SU-DHL-6 (cell line): ENCODE measurements at regions not wholly inside any gene's neighbourhood (a gene's known extent, or its start where the extent isn't known, plus 50 kb on each side); places are given as distances from the start of the nearest gene placed in this dataset.

Source experiments
- H2AFZ ChIP-seq: fragments of 200-600 bp; sonication (generic); 2 replicates; pipeline ENCODE4 v1.6.1; 2014; ENCODE audit warnings: low read depth, mild to moderate bottlenecking, moderate library complexity, mixed read lengths, antibody characterized with exemption, low read length; ENCODE audit not compliant: severe bottlenecking
- H3F3A ChIP-seq: fragments of 200-600 bp; shearing (Covaris generic); 2 replicates; pipeline ENCODE4 v1.6.0; 2016; ENCODE audit warnings: antibody characterized with exemption, mild to moderate bottlenecking; ENCODE audit not compliant: insufficient read depth
- H3K27ac ChIP-seq: fragments of 200-600 bp; sonication (generic); 2 replicates; pipeline ENCODE4 v1.5.1; 2016; ENCODE audit warnings: low read depth, mild to moderate bottlenecking, low read length, moderate library complexity, mixed read lengths
- H3K27me3 ChIP-seq: fragments of 200-600 bp; sonication (generic), shearing (Covaris generic); 2 replicates; pipeline ENCODE4 v1.6.0; 2014; ENCODE audit warnings: mild to moderate bottlenecking, low read length
- H3K36me3 ChIP-seq: fragments of 200-600 bp; sonication (generic); 2 replicates; pipeline ENCODE4 v1.6.1; 2014; ENCODE audit warnings: mild to moderate bottlenecking, low read length, mixed read lengths
- H3K4me2 ChIP-seq: fragments of 300-600, 200-600 bp; shearing (Covaris generic), sonication (generic); 2 replicates; pipeline ENCODE4 v1.6.0; 2014; ENCODE audit warnings: low read length, low read depth, mild to moderate bottlenecking; ENCODE audit not compliant: poor library complexity, severe bottlenecking
- H3K4me3 ChIP-seq: fragments of 200-600 bp; sonication (generic); 2 replicates; pipeline ENCODE4 v1.5.1; 2014; ENCODE audit warnings: antibody characterized with exemption, low read length, mild to moderate bottlenecking, mixed read lengths; ENCODE audit not compliant: insufficient read depth, poor library complexity, severe bottlenecking
- H3K79me2 ChIP-seq: fragments of 200-600 bp; sonication (generic); 2 replicates; pipeline ENCODE4 v1.6.1; 2014; ENCODE audit warnings: mild to moderate bottlenecking, low read length, moderate library complexity; ENCODE audit not compliant: insufficient read depth
- H3K9ac ChIP-seq: fragments of 200-600 bp; sonication (generic); 2 replicates; pipeline ENCODE4 v1.7.0; 2014; ENCODE audit warnings: mild to moderate bottlenecking, low read length
- H3K9me2 ChIP-seq: fragments of 200-600 bp; sonication (generic); replicated peaks from 2 replicates; pipeline ENCODE4 v1.6.1; 2014; ENCODE audit warnings: low read length; ENCODE audit not compliant: insufficient read depth
- H3K9me3 ChIP-seq: fragments of 200-600 bp; sonication (generic); 2 replicates; pipeline ENCODE4 v1.6.1; 2014; ENCODE audit warnings: low read length, mixed read lengths; ENCODE audit not compliant: insufficient read depth
- H4K20me1 ChIP-seq: fragments of 200-600 bp; sonication (generic); 2 replicates; pipeline ENCODE4 v1.6.1; 2014; ENCODE audit warnings: low read depth, mild to moderate bottlenecking, antibody characterized with exemption, low read length, moderate library complexity, mixed read lengths
- CTCF ChIP-seq: fragments of 200-600 bp; sonication (generic); IDR thresholded peaks from one replicate; pipeline ENCODE4 v1.5.1; 2017; ENCODE audit warnings: antibody characterized with exemption, mild to moderate bottlenecking, low read length, moderate library complexity; ENCODE audit not compliant: insufficient read depth, poor library complexity, severe bottlenecking
- EZH2phosphoT487 ChIP-seq: fragments of 200-600 bp; sonication (generic), shearing (Covaris generic); conservative IDR thresholded peaks from 2 replicates; pipeline ENCODE4 v1.6.1; 2018; ENCODE audit warnings: mild to moderate bottlenecking, antibody characterized with exemption, low read length, moderate library complexity, mixed read lengths

- H3K9me3 ChIP-seq, result no peaks in the 10 kb centered on the region
- no peak overlapping the region for H3K4me3 ChIP-seq
- H3K4me2 ChIP-seq, result no peak overlapping the region
- no peaks in the 10 kb centered on the region for H3K27me3 ChIP-seq
- no peaks in the 10 kb centered on the region for H3K36me3 ChIP-seq
- no peaks in the 10 kb centered on the region for H3K9me2 ChIP-seq
- H4K20me1 ChIP-seq, result no peaks in the 10 kb centered on the region
- no peak overlapping the region for H3K9ac ChIP-seq
- no peak overlapping the region for H3K27ac ChIP-seq
- H2AFZ ChIP-seq, result no peak overlapping the region
- TF ChIP-seq EZH2phosphoT487 (no peak), CTCF (no peak)
- no peaks in the 10 kb centered on the region for H3K79me2 ChIP-seq
- no peaks in the 10 kb centered on the region for H3F3A ChIP-seq
Measured at GRCh38 chr7:114112806-114113205, 194.0 kb upstream of the PPP1R3A start.

- no peak overlapping the region for H2AFZ ChIP-seq
- H3K4me3 ChIP-seq, result no peak overlapping the region
- H3K36me3 ChIP-seq, result no peaks in the 10 kb centered on the region
- no peaks in the 10 kb centered on the region for H3K9me2 ChIP-seq
- no peaks in the 10 kb centered on the region for H3F3A ChIP-seq
- no peaks in the 10 kb centered on the region for H3K9me3 ChIP-seq
- no peak for TF ChIP-seq EZH2phosphoT487
- no peak for TF ChIP-seq CTCF
- no peak overlapping the region for H3K27ac ChIP-seq
- H3K79me2 ChIP-seq, result no peaks in the 10 kb centered on the region
- H4K20me1 ChIP-seq, result no peaks in the 10 kb centered on the region
- no peaks in the 10 kb centered on the region for H3K27me3 ChIP-seq
- H3K9ac ChIP-seq, result no peak overlapping the region
- no peak overlapping the region for H3K4me2 ChIP-seq
Measured at GRCh38 chr7:114110666-114111065, 191.9 kb upstream of the PPP1R3A start.

- no peak for TF ChIP-seq EZH2phosphoT487
- TF ChIP-seq CTCF, result no peak
- H3K27ac ChIP-seq, result no peak overlapping the region
- no peaks in the 10 kb centered on the region for H3F3A ChIP-seq
- no peak overlapping the region for H3K4me3 ChIP-seq
- no peaks in the 10 kb centered on the region for H4K20me1 ChIP-seq
- no peak overlapping the region for H3K4me2 ChIP-seq
- H3K9ac ChIP-seq, result no peak overlapping the region
- no peaks in the 10 kb centered on the region for H3K9me3 ChIP-seq
- H3K27me3 ChIP-seq, result no peaks in the 10 kb centered on the region
- H2AFZ ChIP-seq, result no peak overlapping the region
- no peaks in the 10 kb centered on the region for H3K36me3 ChIP-seq
- no peaks in the 10 kb centered on the region for H3K9me2 ChIP-seq
- H3K79me2 ChIP-seq, result no peaks in the 10 kb centered on the region
Measured at GRCh38 chr7:114109721-114110120, 190.9 kb upstream of the PPP1R3A start.

- H3K4me2 ChIP-seq, result no peak overlapping the region
- TF ChIP-seq CTCF (no peak), EZH2phosphoT487 (no peak)
- no peak overlapping the region for H3K9ac ChIP-seq
- no peaks in the 10 kb centered on the region for H3K79me2 ChIP-seq
- H3F3A ChIP-seq, result no peaks in the 10 kb centered on the region
- no peaks in the 10 kb centered on the region for H4K20me1 ChIP-seq
- H3K27ac ChIP-seq, result no peak overlapping the region
- no peaks in the 10 kb centered on the region for H3K36me3 ChIP-seq
- no peaks in the 10 kb centered on the region for H3K9me3 ChIP-seq
- H3K4me3 ChIP-seq, result no peak overlapping the region
- H3K9me2 ChIP-seq, result no peaks in the 10 kb centered on the region
- H3K27me3 ChIP-seq, result no peaks in the 10 kb centered on the region
- no peak overlapping the region for H2AFZ ChIP-seq
Measured at GRCh38 chr7:114109304-114109703, 190.5 kb upstream of the PPP1R3A start.
